ENCODE measurements at regions not wholly inside any gene's neighbourhood (a gene's known extent, or its start where the extent isn't known, plus 50 kb on each side); places are given as distances from the start of the nearest gene placed in this dataset.

DNA sequence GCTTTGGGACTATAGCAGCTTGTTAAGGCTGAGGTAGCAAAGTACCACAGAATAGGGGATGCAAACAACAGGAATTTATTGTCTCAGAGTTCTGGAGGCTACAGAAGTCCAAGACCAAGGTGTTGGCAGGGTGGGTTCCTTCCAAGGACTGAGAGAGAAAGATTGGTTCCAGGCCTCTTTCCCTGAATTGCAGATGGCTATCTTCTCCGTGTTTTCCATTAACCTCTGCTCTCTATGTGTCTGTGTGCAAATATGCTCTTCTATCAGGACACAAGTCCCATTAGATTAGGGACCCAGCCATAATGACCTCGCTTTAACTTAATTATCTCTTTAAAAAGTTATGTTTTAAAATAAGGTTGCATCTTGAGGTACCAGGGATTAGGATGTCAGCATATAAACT lies 1732.9 kb upstream of the SLC10A2 start:
- TF ChIP-seq, protein P1, sequence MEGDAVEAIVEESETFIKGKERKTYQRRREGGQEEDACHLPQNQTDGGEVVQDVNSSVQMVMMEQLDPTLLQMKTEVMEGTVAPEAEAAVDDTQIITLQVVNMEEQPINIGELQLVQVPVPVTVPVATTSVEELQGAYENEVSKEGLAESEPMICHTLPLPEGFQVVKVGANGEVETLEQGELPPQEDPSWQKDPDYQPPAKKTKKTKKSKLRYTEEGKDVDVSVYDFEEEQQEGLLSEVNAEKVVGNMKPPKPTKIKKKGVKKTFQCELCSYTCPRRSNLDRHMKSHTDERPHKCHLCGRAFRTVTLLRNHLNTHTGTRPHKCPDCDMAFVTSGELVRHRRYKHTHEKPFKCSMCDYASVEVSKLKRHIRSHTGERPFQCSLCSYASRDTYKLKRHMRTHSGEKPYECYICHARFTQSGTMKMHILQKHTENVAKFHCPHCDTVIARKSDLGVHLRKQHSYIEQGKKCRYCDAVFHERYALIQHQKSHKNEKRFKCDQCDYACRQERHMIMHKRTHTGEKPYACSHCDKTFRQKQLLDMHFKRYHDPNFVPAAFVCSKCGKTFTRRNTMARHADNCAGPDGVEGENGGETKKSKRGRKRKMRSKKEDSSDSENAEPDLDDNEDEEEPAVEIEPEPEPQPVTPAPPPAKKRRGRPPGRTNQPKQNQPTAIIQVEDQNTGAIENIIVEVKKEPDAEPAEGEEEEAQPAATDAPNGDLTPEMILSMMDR (IDR thresholded peaks at IDR 0.05; ENCODE audit: partially characterized antibody, unreplicated experiment): no peak
- no peak for DNase-seq
- no peaks in the 10 kb centered on the region for H3K36me3 Mint-ChIP-seq (ENCODE audit: unreplicated experiment)
- H3K27me3 Mint-ChIP-seq (ENCODE audit: unreplicated experiment): no peaks in the 10 kb centered on the region
- H3K4me3 Mint-ChIP-seq (ENCODE audit: unreplicated experiment): no peak overlapping the region
- no peaks in the 10 kb centered on the region for H3K9me3 Mint-ChIP-seq (ENCODE audit: unreplicated experiment)
- no peaks in the 10 kb centered on the region for H3K4me1 Mint-ChIP-seq (ENCODE audit: low read depth, unreplicated experiment)
- H3K27ac Mint-ChIP-seq (ENCODE audit: unreplicated experiment): no peak overlapping the region

DNA sequence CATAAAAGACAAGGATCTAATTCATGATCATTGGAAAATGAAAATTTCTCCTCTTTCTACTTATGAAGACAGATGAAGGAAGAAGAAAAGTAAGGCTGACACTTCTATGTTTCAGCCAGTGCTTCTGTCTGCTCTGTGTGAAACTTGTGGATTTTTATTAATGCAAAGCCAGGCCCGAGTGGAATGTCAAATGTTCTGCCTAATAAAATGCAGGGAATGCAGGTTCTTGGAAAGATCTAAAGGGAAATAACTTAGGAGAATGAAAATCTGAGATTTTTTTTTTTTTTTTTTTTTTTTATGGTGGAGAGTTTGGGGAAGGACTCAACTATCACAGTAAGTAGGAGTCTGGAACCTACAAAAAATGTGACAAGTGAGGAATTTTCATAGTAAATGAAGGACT lies 1732.3 kb upstream of the SLC10A2 start:
- TF ChIP-seq, protein P1 (IDR thresholded peaks at IDR 0.05; ENCODE audit: partially characterized antibody, unreplicated experiment): no peak
- H3K27me3 Mint-ChIP-seq (ENCODE audit: unreplicated experiment): no peaks in the 10 kb centered on the region
- no peak for DNase-seq
- H3K36me3 Mint-ChIP-seq (ENCODE audit: unreplicated experiment): no peaks in the 10 kb centered on the region
- no peak overlapping the region for H3K4me3 Mint-ChIP-seq (ENCODE audit: unreplicated experiment)
- no peaks in the 10 kb centered on the region for H3K4me1 Mint-ChIP-seq (ENCODE audit: low read depth, unreplicated experiment)
- H3K9me3 Mint-ChIP-seq (ENCODE audit: unreplicated experiment): no peaks in the 10 kb centered on the region
- H3K27ac Mint-ChIP-seq (ENCODE audit: unreplicated experiment): no peak overlapping the region

DNA sequence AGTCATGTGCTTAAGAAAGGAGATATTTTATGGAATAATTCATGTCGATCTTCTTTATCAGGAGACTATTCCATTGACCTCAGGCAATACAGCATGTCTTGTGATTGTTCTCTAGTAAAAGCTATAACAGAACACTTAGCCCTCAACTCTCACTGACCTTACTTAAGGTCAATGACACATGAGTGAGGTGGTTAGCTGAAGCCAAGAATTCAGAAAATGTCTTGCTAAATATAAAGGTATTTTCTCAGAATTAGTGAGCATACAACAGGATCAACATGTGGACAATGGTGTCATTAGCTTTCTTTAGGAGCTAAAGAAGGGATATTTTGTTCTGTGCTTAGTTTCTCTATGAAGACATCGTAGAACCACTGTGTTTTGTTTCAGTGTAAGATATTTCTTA lies 1730.4 kb upstream of the SLC10A2 start:
- Mint-ChIP-seq H3K9me3 (ENCODE audit: unreplicated experiment) (no peaks in the 10 kb centered on the region), H3K4me1 (ENCODE audit: low read depth, unreplicated experiment) (no peaks in the 10 kb centered on the region), H3K27me3 (ENCODE audit: unreplicated experiment) (no peaks in the 10 kb centered on the region), H3K27ac (ENCODE audit: unreplicated experiment) (no peak overlapping the region), H3K4me3 (ENCODE audit: unreplicated experiment) (no peak overlapping the region), H3K36me3 (ENCODE audit: unreplicated experiment) (no peaks in the 10 kb centered on the region)
- TF ChIP-seq, protein P1 (IDR thresholded peaks at IDR 0.05; ENCODE audit: partially characterized antibody, unreplicated experiment): no peak
- no peak for DNase-seq

DNA sequence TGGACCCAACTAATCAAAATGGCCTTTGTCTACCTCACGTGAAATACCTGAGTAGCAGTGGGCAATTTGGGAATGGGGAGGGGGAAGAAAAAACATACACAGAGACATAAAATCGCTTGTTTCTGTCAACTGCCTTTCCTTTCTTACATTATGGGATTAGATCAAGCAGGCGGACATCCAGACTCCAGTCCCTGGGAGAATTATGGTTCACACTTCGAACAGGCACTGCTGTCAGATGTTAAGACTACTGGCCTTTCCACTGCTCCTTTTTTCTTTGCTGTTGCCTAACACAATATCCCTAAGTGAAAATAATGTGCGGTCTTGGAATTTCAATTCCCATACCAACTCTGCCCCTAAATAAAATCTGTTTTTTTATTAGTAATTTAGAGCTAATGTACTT lies 1719.7 kb upstream of the SLC10A2 start:
- peaks cover 1% of the 10 kb centered on the region for H3K27me3 Mint-ChIP-seq (ENCODE audit: unreplicated experiment)
- H3K4me3 Mint-ChIP-seq (ENCODE audit: unreplicated experiment): no peak overlapping the region
- TF ChIP-seq, protein P1 (IDR thresholded peaks at IDR 0.05; ENCODE audit: partially characterized antibody, unreplicated experiment): no peak
- H3K4me1 Mint-ChIP-seq (ENCODE audit: low read depth, unreplicated experiment): peaks cover 8% of the 10 kb centered on the region
- peaks cover 4% of the 10 kb centered on the region for H3K36me3 Mint-ChIP-seq (ENCODE audit: unreplicated experiment)
- H3K27ac Mint-ChIP-seq (ENCODE audit: unreplicated experiment): peak overlapping the region; percentile 35
- no peak for DNase-seq
- H3K9me3 Mint-ChIP-seq (ENCODE audit: unreplicated experiment): no peaks in the 10 kb centered on the region

DNA sequence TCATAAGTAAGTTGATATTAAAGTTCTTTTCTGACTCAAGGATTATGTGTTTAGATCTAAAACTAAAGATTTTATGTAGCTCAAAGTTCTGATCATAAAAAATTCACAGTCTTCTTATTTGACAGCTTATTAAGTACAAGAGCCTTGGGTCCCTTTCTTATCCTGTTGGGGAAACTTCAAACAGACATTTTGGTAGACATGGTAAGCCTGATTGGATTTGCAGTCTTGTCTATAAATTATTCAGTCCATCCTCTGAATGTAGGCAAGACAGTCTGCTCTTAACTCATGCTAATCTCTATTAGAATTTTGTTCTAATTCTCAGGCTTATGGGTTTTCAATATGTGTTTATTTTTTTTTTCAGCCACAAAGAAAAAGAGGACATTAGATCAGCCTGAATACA lies 1718.7 kb upstream of the SLC10A2 start:
- peaks cover 10% of the 10 kb centered on the region for H3K4me1 Mint-ChIP-seq (ENCODE audit: low read depth, unreplicated experiment)
- H3K4me3 Mint-ChIP-seq (ENCODE audit: unreplicated experiment): no peak overlapping the region
- H3K9me3 Mint-ChIP-seq (ENCODE audit: unreplicated experiment): no peaks in the 10 kb centered on the region
- H3K27ac Mint-ChIP-seq (ENCODE audit: unreplicated experiment): no peak overlapping the region
- H3K27me3 Mint-ChIP-seq (ENCODE audit: unreplicated experiment): peaks cover 1% of the 10 kb centered on the region
- peaks cover 4% of the 10 kb centered on the region for H3K36me3 Mint-ChIP-seq (ENCODE audit: unreplicated experiment)
- TF ChIP-seq, protein P1 (IDR thresholded peaks at IDR 0.05; ENCODE audit: partially characterized antibody, unreplicated experiment): no peak
- DNase-seq: no peak
